Activated naive CD8-positive, alpha-beta T cell treated with anti-CD3 and anti-CD28 coated beads, Interleukin-2, amount 50 U/mL, for 24 hours (primary cell): ENCODE measurements at regions not wholly inside any gene's neighbourhood (a gene's known extent, or its start where the extent isn't known, plus 50 kb on each side); places are given as distances from the start of the nearest gene placed in this dataset.
"Not testable (repeated sequence)": the region's sequence is repeated elsewhere in the genome, so short reads cannot be mapped to it uniquely, and the experiment has no call there.

Source experiments
- ATAC-seq: fragments of 150-1000 bp; cut with Tn5 transposase; one replicate; pipeline ENCODE4 v1.10.0; 2021
- DNase-seq: peaks from one replicate; pipeline ENCODE4 v3.0.0; 2021
- H3K27ac Mint-ChIP-seq: one replicate; pipeline ENCODE4 v1.8.0; 2021; ENCODE audit warnings: mild to moderate bottlenecking, mixed read lengths
- H3K27me3 Mint-ChIP-seq: one replicate; pipeline ENCODE4 v1.8.0; 2021; ENCODE audit warnings: mixed read lengths
- H3K36me3 Mint-ChIP-seq: one replicate; pipeline ENCODE4 v1.8.0; 2021; ENCODE audit warnings: low read depth, mixed read lengths
- H3K4me1 Mint-ChIP-seq: one replicate; pipeline ENCODE4 v1.8.0; 2021; ENCODE audit warnings: mixed read lengths
- H3K4me3 Mint-ChIP-seq: one replicate; pipeline ENCODE4 v1.8.0; 2021; ENCODE audit warnings: mild to moderate bottlenecking, moderate library complexity, mixed read lengths
- H3K9me3 Mint-ChIP-seq: one replicate; pipeline ENCODE4 v1.8.0; 2021; ENCODE audit warnings: mixed read lengths

- Mint-ChIP-seq H3K36me3 (no peaks in the 10 kb centered on the region), H3K27me3 (no peaks in the 10 kb centered on the region), H3K4me1 (no peaks in the 10 kb centered on the region), H3K4me3 (no peak overlapping the region), H3K27ac (no peak overlapping the region), H3K9me3 (peaks cover 18% of the 10 kb centered on the region)
- no peak for ATAC-seq
- no peak for DNase-seq
Measured at GRCh38 chr18:37852464-37852863, 286.9 kb upstream of the CELF4 start.

GRCh38 chr18:37847544-37847943 is 281.9 kb upstream of the CELF4 start:
- Mint-ChIP-seq H3K9me3 (peaks cover 6% of the 10 kb centered on the region), H3K4me1 (no peaks in the 10 kb centered on the region), H3K36me3 (no peaks in the 10 kb centered on the region), H3K27me3 (no peaks in the 10 kb centered on the region), H3K4me3 (no peak overlapping the region), H3K27ac (no peak overlapping the region)
- no peak for ATAC-seq
- no peak for DNase-seq

- DNase-seq (no peak), ATAC-seq (no peak)
- Mint-ChIP-seq H3K27ac (no peak overlapping the region), H3K4me3 (no peak overlapping the region), H3K27me3 (no peaks in the 10 kb centered on the region), H3K4me1 (no peaks in the 10 kb centered on the region), H3K9me3 (peaks cover 6% of the 10 kb centered on the region), H3K36me3 (no peaks in the 10 kb centered on the region)
Measured at GRCh38 chr18:37846996-37847395, 281.4 kb upstream of the CELF4 start.

GRCh38 chr18:37845498-37845897 is 279.9 kb upstream of the CELF4 start:
- DNase-seq (no peak), ATAC-seq (no peak)
- H3K27me3 Mint-ChIP-seq: no peaks in the 10 kb centered on the region
- H3K36me3 Mint-ChIP-seq: no peaks in the 10 kb centered on the region
- H3K9me3 Mint-ChIP-seq: peaks cover 2% of the 10 kb centered on the region
- H3K27ac Mint-ChIP-seq: no peak overlapping the region
- H3K4me1 Mint-ChIP-seq: no peaks in the 10 kb centered on the region
- no peak overlapping the region for H3K4me3 Mint-ChIP-seq

- Mint-ChIP-seq H3K27ac (no peak overlapping the region), H3K4me3 (no peak overlapping the region), H3K9me3 (peaks cover 2% of the 10 kb centered on the region), H3K27me3 (no peaks in the 10 kb centered on the region), H3K4me1 (no peaks in the 10 kb centered on the region), H3K36me3 (no peaks in the 10 kb centered on the region)
- ATAC-seq: no peak
- no peak for DNase-seq
Measured at GRCh38 chr18:37844209-37844970, 278.8 kb upstream of the CELF4 start.

GRCh38 chr18:37838083-37838482 is 272.5 kb upstream of the CELF4 start:
- Mint-ChIP-seq H3K4me3 (no peak overlapping the region), H3K27me3 (no peaks in the 10 kb centered on the region), H3K9me3 (no peaks in the 10 kb centered on the region), H3K27ac (no peak overlapping the region), H3K4me1 (no peaks in the 10 kb centered on the region), H3K36me3 (no peaks in the 10 kb centered on the region)
- no peak for ATAC-seq
- no peak for DNase-seq

GRCh38 chr18:37836071-37836970 is 270.7 kb upstream of the CELF4 start:
- Mint-ChIP-seq H3K9me3 (peaks cover 2% of the 10 kb centered on the region), H3K27me3 (no peaks in the 10 kb centered on the region), H3K27ac (no peak overlapping the region), H3K36me3 (no peaks in the 10 kb centered on the region), H3K4me1 (no peaks in the 10 kb centered on the region), H3K4me3 (no peak overlapping the region)
- no peak for ATAC-seq
- DNase-seq: no peak

- not testable (repeated sequence) for H3K9me3 Mint-ChIP-seq, H3K36me3 Mint-ChIP-seq, H3K4me1 Mint-ChIP-seq, H3K4me3 Mint-ChIP-seq, H3K27ac Mint-ChIP-seq, ATAC-seq, DNase-seq, H3K27me3 Mint-ChIP-seq
Measured at GRCh38 chr18:37832010-37832695, 266.6 kb upstream of the CELF4 start.

GRCh38 chr18:37812961-37813360 is 247.4 kb upstream of the CELF4 start:
- DNase-seq: no peak
- H3K27me3 Mint-ChIP-seq: no peaks in the 10 kb centered on the region
- H3K9me3 Mint-ChIP-seq: peaks cover 13% of the 10 kb centered on the region
- no peak overlapping the region for H3K4me3 Mint-ChIP-seq
- no peaks in the 10 kb centered on the region for H3K4me1 Mint-ChIP-seq
- no peak overlapping the region for H3K27ac Mint-ChIP-seq
- no peaks in the 10 kb centered on the region for H3K36me3 Mint-ChIP-seq
- ATAC-seq: no peak

GRCh38 chr18:37805773-37806404 is 240.3 kb upstream of the CELF4 start:
- Mint-ChIP-seq H3K9me3 (peaks cover 15% of the 10 kb centered on the region), H3K4me3 (no peak overlapping the region), H3K27ac (no peak overlapping the region), H3K27me3 (no peaks in the 10 kb centered on the region), H3K36me3 (no peaks in the 10 kb centered on the region), H3K4me1 (no peaks in the 10 kb centered on the region)
- DNase-seq: no peak
- no peak for ATAC-seq

GRCh38 chr18:37796823-37797349 is 231.3 kb upstream of the CELF4 start:
- ATAC-seq: no peak
- H3K4me1 Mint-ChIP-seq: no peaks in the 10 kb centered on the region
- peaks cover 3% of the 10 kb centered on the region for H3K9me3 Mint-ChIP-seq
- H3K4me3 Mint-ChIP-seq: no peak overlapping the region
- no peaks in the 10 kb centered on the region for H3K27me3 Mint-ChIP-seq
- H3K36me3 Mint-ChIP-seq: no peaks in the 10 kb centered on the region
- no peak for DNase-seq
- no peak overlapping the region for H3K27ac Mint-ChIP-seq

- ATAC-seq: no peak
- no peak for DNase-seq
- H3K4me1 Mint-ChIP-seq: no peaks in the 10 kb centered on the region
- no peak overlapping the region for H3K4me3 Mint-ChIP-seq
- no peaks in the 10 kb centered on the region for H3K27me3 Mint-ChIP-seq
- peaks cover 3% of the 10 kb centered on the region for H3K9me3 Mint-ChIP-seq
- no peaks in the 10 kb centered on the region for H3K36me3 Mint-ChIP-seq
- H3K27ac Mint-ChIP-seq: no peak overlapping the region
Measured at GRCh38 chr18:37787452-37787851, 221.9 kb upstream of the CELF4 start.

- Mint-ChIP-seq H3K4me1 (no peaks in the 10 kb centered on the region), H3K36me3 (no peaks in the 10 kb centered on the region), H3K27me3 (no peaks in the 10 kb centered on the region), H3K4me3 (no peak overlapping the region), H3K9me3 (no peaks in the 10 kb centered on the region), H3K27ac (no peak overlapping the region)
- DNase-seq: no peak
- ATAC-seq: no peak
Measured at GRCh38 chr18:37783771-37784170, 218.2 kb upstream of the CELF4 start.

- no peak for DNase-seq
- no peaks in the 10 kb centered on the region for H3K4me1 Mint-ChIP-seq
- no peak overlapping the region for H3K4me3 Mint-ChIP-seq
- H3K27me3 Mint-ChIP-seq: no peaks in the 10 kb centered on the region
- no peaks in the 10 kb centered on the region for H3K36me3 Mint-ChIP-seq
- no peak for ATAC-seq
- H3K9me3 Mint-ChIP-seq: no peaks in the 10 kb centered on the region
- H3K27ac Mint-ChIP-seq: no peak overlapping the region
Measured at GRCh38 chr18:37779220-37779619, 213.6 kb upstream of the CELF4 start.
